HPDE6-E6E7 (cell line): ENCODE measurements at regions not wholly inside any gene's neighbourhood (a gene's known extent, or its start where the extent isn't known, plus 50 kb on each side); places are given as distances from the start of the nearest gene placed in this dataset.
A peak's percentile ranks its signal among the peaks of the same experiment; 100 is the strongest.

ENCODE experiments used
- DNase-seq: peaks from one replicate; pipeline ENCODE4 v3.0.0; 2011; ENCODE audit warnings: missing footprints; ENCODE audit errors: extremely low spot score

GRCh38 chr11:23041001-23041503, 180.8 kb upstream of the CCDC179 start:
- DNase-seq = no peak

- DNase-seq = no peak
Measured at GRCh38 chr11:23058656-23059055, 198.4 kb upstream of the CCDC179 start.

GRCh38 chr11:23063276-23063675, 203.0 kb upstream of the CCDC179 start:
- no peak for DNase-seq

- DNase-seq = peak; percentile 29
Measured at GRCh38 chr11:23078289-23078971, 218.2 kb upstream of the CCDC179 start.

DNA sequence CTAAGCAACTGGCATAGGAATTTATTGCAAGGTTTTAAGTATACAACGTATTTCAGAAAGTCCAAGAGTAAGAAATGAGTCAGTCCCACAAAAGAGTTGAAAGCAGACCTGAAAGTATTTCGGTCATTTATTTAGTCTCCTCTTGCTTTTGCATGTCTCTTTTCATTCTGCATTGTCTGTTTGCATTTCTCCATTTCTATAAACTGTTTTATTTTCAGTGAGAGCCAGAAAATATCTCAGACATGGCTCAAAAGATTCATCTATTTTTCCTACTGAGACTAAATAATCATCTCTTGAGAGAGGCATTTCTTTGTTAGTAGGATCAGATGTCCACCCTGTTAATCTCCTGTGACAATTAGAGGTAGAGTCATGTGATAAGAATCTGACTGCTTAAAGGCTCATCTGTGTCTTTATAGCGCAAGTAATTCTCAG, 219.1 kb upstream of the CCDC179 start:
- DNase-seq = no peak

- DNase-seq = no peak
Measured at GRCh38 chr11:23087407-23087806, 227.1 kb upstream of the CCDC179 start.

GRCh38 chr11:23090659-23091058, 230.4 kb upstream of the CCDC179 start:
- no peak for DNase-seq

GRCh38 chr11:23095650-23096189, 235.4 kb upstream of the CCDC179 start:
- no peak for DNase-seq

GRCh38 chr11:23097891-23098290, 237.6 kb upstream of the CCDC179 start:
- no peak for DNase-seq

DNA sequence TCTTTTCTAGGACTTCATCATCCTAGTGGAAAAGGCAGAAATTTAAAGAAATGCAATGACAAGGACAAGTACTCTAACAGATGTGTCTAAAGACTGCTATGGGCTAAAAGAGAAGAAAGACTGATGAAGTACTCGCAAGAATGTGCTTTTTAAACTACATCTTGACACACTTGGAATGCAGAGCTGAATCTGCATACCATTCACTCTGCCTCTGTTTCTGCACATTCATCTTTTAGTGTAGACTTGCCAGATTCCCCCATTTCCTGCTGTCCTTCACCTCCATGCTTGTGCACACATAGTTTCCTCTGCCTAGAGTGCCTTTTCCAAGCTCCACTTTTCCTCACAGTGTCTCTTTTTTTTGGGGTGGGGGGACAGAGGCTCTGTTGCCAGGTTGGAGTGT, 239.0 kb upstream of the CCDC179 start:
- no peak for DNase-seq

DNA sequence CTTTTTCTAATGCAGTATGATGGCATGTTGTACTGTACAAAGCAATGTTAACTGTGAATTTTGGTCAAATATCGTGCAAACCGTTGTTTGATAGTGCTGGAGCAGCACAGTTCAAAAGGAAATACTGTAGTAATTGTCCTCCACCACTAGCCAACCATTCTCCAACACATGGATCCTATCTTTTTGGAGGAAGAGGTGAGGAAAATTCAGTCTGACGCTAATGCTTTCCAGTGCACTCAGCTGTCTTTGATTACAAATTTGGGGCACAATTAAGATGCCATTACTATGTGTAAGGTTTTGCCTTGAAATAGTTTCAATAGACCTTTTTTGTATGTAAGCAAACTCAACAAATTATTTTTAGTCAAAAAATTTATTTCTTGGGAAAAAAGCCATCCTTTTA, 240.5 kb upstream of the CCDC179 start:
- no peak for DNase-seq

GRCh38 chr11:23103416-23103815, 243.1 kb upstream of the CCDC179 start:
- DNase-seq = no peak

DNA sequence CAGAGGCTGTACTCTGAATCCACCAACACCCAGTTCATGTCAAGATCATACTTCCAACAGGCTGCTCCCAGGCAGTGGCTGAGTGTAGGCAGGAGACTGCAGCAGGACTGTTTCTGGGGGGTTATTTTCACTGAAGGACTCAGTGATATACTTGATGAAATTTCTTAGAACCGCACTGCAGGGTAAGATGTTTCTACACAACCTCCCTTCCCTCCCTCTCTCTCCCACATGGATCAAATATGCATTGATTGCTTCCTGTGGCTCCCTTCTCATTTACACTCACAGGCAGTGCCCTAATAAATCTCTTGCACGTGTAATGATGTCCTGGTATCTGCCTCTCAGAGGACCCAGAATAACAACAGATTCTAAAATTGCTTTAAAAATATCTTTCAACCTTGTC, 251.3 kb upstream of the CCDC179 start:
- DNase-seq = no peak

DNA sequence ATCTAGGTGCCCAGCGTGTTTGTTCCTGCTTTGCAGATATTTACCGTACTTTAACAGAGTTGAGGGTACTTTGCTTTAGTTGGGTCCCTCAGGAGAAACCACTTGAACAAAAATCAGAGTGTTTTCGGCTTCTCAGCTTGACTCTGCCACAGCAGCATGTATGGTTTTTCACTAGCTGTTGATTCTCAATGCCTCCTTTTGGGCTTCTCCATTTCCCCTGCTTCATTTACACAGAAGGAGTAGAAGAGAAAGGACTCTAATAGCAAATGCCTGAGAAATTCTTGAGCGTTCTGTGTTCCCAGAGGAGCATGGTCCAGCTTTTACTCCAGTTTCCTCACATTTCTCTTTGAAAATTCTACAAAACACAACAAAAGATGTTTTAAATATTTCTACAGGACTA, 252.1 kb upstream of the CCDC179 start:
- no peak for DNase-seq

DNA sequence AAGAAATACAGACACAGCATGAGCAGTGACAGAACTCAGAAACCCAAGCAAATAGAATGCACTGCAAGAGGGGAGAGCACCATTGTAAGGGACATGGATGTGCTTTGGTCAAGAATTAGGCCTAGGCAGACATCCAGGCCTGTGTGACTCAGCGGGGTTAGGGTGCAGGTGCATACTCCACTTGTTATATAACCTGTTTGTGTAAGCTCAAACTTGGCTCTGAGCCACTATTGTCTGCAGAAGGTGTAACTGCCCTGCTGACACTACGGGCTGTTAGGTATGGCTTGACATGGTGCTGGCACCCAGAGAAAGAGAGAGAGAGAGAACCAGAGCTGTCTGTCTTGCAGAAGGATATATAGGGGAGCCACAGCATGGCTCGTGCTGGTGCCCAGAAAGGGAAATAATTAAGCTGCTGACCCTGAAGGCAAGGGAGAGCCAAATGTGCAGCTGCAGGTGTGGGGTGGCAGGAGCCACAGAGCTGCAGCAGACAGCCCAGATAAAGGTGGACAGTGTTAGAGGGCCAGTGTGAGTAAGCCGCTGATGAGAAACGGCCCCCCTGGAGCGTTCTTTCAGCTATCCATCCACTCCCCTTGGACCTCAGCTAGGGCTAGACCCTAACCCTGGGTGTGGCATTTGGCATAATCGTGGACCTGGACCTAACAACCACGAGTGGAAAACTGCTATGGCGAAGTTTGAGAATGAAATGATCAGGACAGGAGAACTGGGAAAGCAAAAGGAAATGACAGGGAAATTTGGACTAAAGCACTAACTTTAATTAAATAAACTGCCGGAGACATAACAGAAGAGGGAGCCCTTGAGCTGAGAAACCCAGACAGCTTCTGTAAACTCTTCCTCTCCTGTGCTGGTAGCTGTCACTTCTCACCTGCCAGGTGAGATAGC, 253.0 kb upstream of the CCDC179 start:
- DNase-seq = peak; percentile 39

GRCh38 chr11:23113887-23114216, 253.6 kb upstream of the CCDC179 start:
- no peak for DNase-seq

DNA sequence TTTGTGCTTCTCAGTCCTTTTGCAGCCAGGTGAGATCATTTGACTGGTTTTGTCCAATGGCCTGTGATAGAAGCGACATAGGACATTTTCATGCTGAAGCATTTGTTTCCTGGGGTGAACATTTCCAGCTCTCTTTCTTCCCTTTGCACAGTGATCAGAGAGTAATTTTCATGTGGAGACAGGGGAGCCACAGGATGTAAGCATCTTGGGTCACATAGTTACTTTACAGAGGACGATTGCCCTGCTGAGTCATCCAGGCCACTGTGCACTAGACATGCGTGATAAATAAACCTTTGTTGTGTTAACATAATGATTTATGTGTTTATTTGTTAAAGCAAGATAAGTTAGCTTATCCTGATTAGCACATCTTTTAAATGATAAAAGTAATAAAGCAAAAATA, 263.5 kb upstream of the CCDC179 start:
- DNase-seq = no peak

GRCh38 chr11:23124249-23124648, 264.0 kb upstream of the CCDC179 start:
- no peak for DNase-seq

DNA sequence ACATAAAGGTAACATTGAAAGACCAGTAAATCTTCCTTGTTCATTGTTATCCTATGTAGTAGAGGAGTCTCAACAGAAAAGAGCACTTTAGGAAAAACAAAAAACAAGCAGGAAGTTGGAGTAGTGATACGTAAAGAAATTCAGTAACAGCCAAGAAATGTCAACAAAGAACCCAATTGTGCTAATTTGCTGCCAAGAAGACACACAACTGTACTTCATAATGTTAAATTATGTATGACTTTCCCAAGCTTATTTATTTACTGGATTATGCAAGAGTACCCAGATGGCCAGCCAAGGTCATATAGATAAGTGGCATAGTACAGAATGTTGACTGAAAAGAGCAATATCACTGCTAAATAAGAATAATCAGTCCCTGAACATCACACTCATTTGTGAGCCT, 264.7 kb upstream of the CCDC179 start:
- no peak for DNase-seq

DNA sequence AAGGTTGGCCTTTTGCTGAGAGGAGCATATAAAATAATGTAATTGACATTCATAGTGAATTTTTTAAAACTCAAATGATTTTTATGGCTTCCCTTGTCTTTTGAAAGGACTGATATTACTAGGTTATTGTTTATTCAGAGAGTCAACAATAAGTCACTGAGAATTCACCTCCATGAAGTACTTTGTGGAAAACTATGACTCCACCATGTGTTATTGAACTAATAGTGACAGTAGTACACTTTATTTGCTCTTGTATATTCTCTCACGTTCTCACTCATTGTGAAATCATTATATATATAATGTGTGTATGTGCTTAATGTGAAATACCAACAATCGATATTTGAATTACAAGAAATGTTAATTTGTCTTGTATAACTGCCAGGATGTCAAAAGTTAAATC, 267.4 kb upstream of the CCDC179 start:
- no peak for DNase-seq

DNA sequence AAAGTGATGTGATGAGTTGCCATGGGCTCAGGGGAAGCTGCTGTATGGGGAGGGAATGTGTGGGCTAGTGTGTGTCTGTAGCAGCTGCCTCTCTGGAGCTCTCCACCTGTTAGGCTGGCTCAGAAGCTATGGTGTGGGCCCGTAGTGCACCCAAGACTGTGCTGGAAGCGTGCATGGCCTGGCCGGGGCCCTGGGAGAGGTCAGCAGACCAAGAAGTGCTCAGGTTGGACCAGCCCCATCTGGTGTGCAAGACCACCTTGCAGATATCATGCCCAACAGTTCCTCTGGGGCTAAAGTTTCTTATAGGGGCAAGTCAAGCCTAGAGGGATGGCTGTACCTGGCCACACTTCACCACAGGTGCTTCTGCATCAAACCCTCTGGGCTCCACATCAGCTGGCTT, 274.4 kb upstream of the CCDC179 start:
- no peak for DNase-seq

DNA sequence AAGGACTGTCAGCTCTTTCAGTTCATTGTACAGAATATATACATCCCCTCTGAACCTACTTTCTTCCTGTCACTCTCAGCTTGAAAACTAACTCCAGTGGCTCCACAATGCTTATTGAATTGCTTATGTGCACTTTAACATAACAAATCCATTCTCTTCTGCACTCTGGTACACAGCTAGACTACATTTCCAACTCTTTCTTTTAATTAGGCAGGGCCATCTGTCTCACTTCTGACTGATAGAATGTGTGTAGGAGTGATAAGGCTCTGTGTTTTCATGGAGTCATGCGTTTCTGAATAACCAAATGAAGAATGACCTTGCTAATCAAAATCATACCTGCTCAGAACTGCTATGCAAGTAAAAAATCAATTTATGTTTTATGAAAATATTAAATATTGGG, 278.5 kb upstream of the CCDC179 start:
- no peak for DNase-seq

GRCh38 chr11:23143022-23143421, 282.7 kb upstream of the CCDC179 start:
- DNase-seq = no peak
